ENCODE measurements at regions not wholly inside any gene's neighbourhood (a gene's known extent, or its start where the extent isn't known, plus 50 kb on each side); places are given as distances from the start of the nearest gene placed in this dataset.

DNA sequence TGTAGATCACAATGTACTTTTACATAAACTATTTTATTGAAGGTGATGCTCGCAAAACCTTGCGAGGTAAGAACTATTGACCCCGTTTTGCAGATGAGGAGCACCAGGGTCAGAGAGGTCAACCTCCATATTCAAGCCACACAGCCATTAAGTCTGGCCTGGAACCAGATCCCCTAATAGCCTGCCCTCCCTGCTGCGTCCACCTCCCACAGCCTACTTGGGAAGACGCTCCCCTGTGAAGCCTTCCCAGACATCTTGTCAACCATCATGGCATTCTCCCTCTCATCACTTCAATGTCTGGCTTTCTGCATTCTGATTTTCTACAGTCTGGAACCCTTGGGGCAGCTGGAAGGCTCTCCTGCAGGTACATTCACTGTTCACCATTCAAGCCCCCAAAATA is 101.0 kb downstream of the TTC32 start:
- TF ChIP-seq EZH2phosphoT487 (IDR thresholded peaks at IDR 0.05; ENCODE audit: insufficient read depth, low read depth) (no peak), EZH2 (IDR thresholded peaks at IDR 0.05; ENCODE audit: insufficient read depth, poor library complexity, severe bottlenecking) (no peak)
